Skeletal muscle tissue (tissue), 3 donors: ENCODE measurements at regions not wholly inside any gene's neighbourhood (a gene's known extent, or its start where the extent isn't known, plus 50 kb on each side); places are given as distances from the start of the nearest gene placed in this dataset.

ENCODE experiments used
- H3K27ac ChIP-seq: one replicate; pipeline ENCODE4 v1.7.0; 2013; ENCODE audit warnings: mild to moderate bottlenecking, low read depth, low read length, inconsistent platforms
- H3K27me3 ChIP-seq, 3 donors: one replicate each; pipeline ENCODE4 v1.7.0; 2013; ENCODE audit warnings: low read length in 3 of 3; ENCODE audit not compliant: control insufficient read depth in 3 of 3, insufficient read depth in 3 of 3
- H3K36me3 ChIP-seq, 3 donors: one replicate each; pipeline ENCODE4 v1.7.0; 2013; ENCODE audit warnings: low read length in 3 of 3; ENCODE audit not compliant: control insufficient read depth in 3 of 3, insufficient read depth in 3 of 3
- H3K4me1 ChIP-seq, 3 donors: one replicate each; pipeline ENCODE4 v1.7.0; 2013; ENCODE audit warnings: low read length in 3 of 3, mild to moderate bottlenecking in 3 of 3; ENCODE audit not compliant: control insufficient read depth in 3 of 3, insufficient read depth in 3 of 3
- H3K4me3 ChIP-seq, 3 donors: one replicate each; pipeline ENCODE4 v1.7.0; 2013; ENCODE audit warnings: low read length in 3 of 3
- H3K9ac ChIP-seq, 3 donors: one replicate each; pipeline ENCODE4 v1.7.0; 2013; ENCODE audit warnings: low read length in 3 of 3, mild to moderate bottlenecking in 3 of 3, moderate library complexity in 2 of 3, low read depth in 1 of 3
- H3K9me3 ChIP-seq, 3 donors: one replicate each; pipeline ENCODE4 v1.7.0; 2013; ENCODE audit warnings: low read length in 3 of 3; ENCODE audit not compliant: control insufficient read depth in 3 of 3
- donor health status: Osteomylitis.

DNA sequence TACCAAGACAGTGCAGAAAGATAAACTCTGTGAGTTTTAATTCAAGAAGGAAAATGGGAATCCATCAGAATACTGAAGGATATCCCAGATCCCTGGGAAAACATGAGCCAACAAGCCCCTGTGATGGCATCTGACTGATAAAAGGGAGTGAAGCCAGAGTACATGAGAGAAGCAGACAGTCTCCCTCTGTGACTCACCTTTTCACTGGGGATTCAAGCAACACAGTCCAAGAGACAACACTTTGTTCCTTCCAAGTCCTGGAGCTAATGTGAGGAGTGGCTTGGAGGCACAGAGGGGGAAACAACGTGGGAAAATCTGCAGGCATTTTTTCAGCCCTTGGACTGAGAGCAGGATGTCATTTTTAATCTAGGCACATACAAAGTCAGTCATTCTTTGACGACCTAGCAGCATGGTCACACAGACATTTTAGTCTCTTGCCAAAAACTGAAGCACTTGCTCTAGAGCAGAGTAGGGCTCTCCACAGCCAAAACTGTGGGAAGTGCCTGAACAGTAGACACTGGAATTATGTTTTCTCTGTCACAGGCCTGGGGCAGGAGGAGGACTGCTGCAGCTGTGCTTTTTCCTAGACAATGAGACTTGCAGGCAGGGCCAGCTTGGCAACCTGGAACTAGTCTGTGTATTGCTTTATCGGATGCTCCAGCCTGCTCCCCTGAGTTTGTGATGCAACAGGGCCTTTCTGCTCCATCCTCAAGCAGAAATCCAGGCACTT lies 465.0 kb upstream of the GJE1 start:
- Histone ChIP-seq H3K4me3 (no peak overlapping the region), H3K4me1 (no peaks in the 10 kb centered on the region), H3K9me3 (no peaks in the 10 kb centered on the region), H3K27ac (no peak overlapping the region), H3K27me3 (no peaks in the 10 kb centered on the region), H3K36me3 (no peaks in the 10 kb centered on the region), H3K9ac (no peak overlapping the region)

DNA sequence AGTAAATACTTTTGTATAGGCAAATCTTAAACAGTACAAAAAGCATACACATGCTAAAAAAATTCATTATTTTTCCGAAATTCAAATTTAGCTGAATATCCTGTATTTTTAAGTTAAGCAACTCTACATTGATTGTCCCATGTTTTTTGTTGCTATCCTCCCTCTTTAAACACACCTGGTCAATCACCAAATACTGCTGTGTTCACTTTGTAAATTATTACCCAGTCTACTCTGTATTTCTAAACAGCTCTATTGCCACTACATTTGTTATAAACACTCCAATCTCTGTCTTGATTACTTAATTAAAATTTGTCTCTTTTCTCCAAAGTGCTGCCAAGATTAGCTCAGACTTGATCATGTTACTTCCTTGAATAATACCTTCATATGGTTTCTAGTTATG lies 466.5 kb upstream of the GJE1 start:
- no peaks in the 10 kb centered on the region for H3K4me1 ChIP-seq
- H3K9ac ChIP-seq, result no peak overlapping the region
- H3K9me3 ChIP-seq, result no peaks in the 10 kb centered on the region
- H3K36me3 ChIP-seq, result no peaks in the 10 kb centered on the region
- no peak overlapping the region for H3K4me3 ChIP-seq
- no peak overlapping the region for H3K27ac ChIP-seq
- no peaks in the 10 kb centered on the region for H3K27me3 ChIP-seq

DNA sequence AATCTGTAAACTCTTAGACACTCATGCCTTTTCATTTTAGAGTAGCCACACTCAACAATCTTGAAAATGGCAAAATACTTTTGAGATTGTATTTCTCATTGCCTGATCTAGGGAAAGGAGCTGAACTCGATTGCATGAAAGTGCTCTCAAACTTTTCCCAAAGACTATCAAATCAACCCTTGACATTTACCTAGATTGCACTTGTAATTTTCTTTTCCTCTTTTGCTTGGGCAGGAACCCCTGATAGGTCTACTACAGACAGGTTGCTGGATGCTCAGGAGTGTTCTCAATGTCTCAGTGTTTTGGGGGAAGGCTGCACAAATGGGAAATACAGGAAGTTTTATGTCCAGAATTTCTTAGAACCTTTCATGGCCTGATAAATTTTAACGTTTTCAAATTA lies 468.0 kb upstream of the GJE1 start:
- no peak overlapping the region for H3K4me3 ChIP-seq
- no peaks in the 10 kb centered on the region for H3K27me3 ChIP-seq
- no peak overlapping the region for H3K9ac ChIP-seq
- H3K36me3 ChIP-seq, result no peaks in the 10 kb centered on the region
- H3K27ac ChIP-seq, result no peak overlapping the region
- no peaks in the 10 kb centered on the region for H3K4me1 ChIP-seq
- no peaks in the 10 kb centered on the region for H3K9me3 ChIP-seq

DNA sequence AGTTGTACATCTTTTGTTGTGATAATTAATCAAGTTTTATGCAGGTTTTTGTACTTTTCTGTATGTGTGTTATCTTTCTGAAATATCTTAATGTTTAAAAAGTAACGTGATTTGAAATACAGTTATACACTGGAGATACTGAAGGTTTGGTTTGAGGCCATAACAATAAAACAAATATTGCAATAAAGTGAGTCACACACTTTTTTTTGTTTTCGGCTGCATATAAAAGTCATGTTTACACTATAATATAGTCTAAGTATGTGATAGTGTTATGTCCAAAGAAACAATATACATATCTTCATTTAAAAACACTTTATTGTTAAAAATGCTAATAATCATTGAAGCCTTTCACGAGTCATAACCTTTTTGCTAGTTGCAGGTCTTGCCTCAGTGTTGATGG lies 473.1 kb upstream of the GJE1 start:
- Histone ChIP-seq H3K27ac (no peak overlapping the region), H3K9me3 (no peaks in the 10 kb centered on the region), H3K27me3 (no peaks in the 10 kb centered on the region), H3K4me3 (no peak overlapping the region), H3K36me3 (no peaks in the 10 kb centered on the region), H3K9ac (no peak overlapping the region), H3K4me1 (no peaks in the 10 kb centered on the region)

DNA sequence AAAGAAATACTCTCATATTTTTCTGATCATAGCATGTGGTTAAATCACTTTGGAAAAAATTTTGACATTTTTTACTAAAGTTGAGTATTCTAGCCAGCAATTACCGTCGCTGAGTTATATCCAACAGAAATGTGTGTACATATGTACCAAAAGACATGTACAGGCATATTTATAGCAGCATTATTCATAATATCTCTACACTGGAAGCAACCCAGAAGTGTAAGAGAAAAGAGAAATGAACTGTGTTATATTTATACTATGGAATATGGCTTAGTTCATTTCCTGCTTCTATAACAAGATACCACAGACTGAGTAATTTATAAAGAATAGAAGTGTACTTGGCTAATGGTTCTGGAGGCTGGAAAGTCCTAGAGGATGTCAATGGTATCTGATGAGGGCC lies 474.0 kb upstream of the GJE1 start:
- H3K27me3 ChIP-seq, result no peaks in the 10 kb centered on the region
- H3K27ac ChIP-seq, result no peak overlapping the region
- no peaks in the 10 kb centered on the region for H3K9me3 ChIP-seq
- H3K9ac ChIP-seq, result no peak overlapping the region
- H3K4me1 ChIP-seq, result no peaks in the 10 kb centered on the region
- no peak overlapping the region for H3K4me3 ChIP-seq
- no peaks in the 10 kb centered on the region for H3K36me3 ChIP-seq

DNA sequence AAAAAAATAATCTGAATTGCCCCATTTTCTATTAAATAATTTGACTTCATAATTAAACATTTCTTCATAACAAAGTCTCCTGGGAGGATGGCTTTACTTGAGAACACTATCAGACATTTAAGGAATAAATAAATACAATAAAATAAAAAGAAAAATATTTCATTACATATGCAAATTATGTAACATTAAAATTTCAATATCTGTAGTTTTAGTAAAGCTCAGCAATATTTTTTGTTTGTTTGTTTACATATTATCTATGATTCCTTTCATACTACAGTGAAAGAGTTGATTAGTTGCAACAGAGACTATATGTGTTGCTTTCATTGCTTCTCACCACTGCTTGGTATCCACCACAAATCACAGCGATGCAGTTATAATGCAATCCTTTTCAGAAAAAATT lies 474.9 kb upstream of the GJE1 start:
- H3K27ac ChIP-seq, result no peak overlapping the region

DNA sequence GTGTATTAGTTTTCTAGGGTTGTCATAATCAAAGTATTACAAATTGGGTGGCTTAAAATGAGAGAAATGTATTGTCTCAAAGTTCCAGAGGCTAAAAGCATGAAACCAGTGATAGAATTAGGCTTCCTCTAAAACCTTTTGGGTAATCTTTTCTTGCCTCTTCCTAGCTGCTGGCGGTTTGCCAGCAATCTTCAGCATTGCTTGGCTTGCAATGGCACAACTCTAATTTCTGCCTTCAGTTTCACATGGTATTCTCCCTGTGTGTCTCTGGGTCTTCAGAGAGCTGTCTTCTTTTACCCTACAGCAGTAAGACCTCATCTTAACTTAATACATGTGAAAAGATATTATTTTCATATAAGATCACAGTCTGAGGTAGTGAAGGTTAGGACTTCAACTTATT lies 479.1 kb upstream of the GJE1 start:
- Histone ChIP-seq H3K4me3 (no peak overlapping the region), H3K27me3 (no peaks in the 10 kb centered on the region), H3K36me3 (no peaks in the 10 kb centered on the region), H3K4me1 (no peaks in the 10 kb centered on the region), H3K27ac (no peak overlapping the region), H3K9ac (no peak overlapping the region), H3K9me3 (no peaks in the 10 kb centered on the region)

More for the DNA sequence above, 474.9 kb upstream of the GJE1 start:
- H3K9ac ChIP-seq, result no peak overlapping the region
- no peaks in the 10 kb centered on the region for H3K9me3 ChIP-seq
- H3K4me3 ChIP-seq, result no peak overlapping the region
- no peaks in the 10 kb centered on the region for H3K4me1 ChIP-seq
- H3K27me3 ChIP-seq, result no peaks in the 10 kb centered on the region
- no peaks in the 10 kb centered on the region for H3K36me3 ChIP-seq

DNA sequence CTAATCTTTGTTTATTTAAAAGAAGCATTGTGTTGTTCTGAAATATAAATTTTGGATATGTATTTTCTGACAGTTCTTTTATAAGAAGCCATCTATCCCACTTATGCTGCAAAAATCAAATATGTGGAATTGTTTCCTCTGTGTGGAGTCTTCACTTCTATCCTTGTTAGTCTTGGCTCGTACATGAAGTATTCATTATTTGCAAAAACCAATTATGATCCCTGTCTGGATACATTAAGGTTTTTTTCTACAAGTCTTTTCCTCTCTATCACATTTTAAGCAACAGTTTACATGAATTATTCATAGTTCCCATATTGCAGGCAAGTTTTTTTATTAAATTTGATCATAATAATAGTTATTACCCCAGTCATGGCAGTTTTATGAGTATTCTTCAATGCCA lies 490.8 kb upstream of the GJE1 start:
- Histone ChIP-seq H3K9ac (no peak overlapping the region), H3K4me3 (no peak overlapping the region), H3K36me3 (no peaks in the 10 kb centered on the region), H3K27me3 (no peaks in the 10 kb centered on the region), H3K9me3 (no peaks in the 10 kb centered on the region), H3K27ac (no peak overlapping the region), H3K4me1 (no peaks in the 10 kb centered on the region)

DNA sequence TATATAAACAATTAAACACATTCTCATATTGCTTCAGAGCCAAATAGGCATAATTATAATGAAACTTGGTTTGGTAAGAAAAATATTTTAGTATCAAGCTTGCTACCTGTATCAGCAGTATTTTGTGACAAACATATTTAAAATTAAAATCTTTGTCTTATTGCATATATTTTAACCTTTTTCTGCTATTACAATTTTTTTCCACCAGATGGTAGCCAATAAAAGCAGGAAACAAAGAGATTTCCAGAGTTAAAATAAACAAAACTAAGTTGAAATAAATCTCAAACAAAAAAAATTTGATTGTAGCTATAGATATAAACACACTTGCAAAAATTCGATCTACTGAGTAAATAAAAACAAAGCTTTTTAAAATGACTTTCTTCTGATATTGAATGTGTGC lies 491.3 kb upstream of the GJE1 start:
- H3K27me3 ChIP-seq, result no peaks in the 10 kb centered on the region
- H3K9me3 ChIP-seq, result no peaks in the 10 kb centered on the region
- H3K9ac ChIP-seq, result no peak overlapping the region
- H3K27ac ChIP-seq, result no peak overlapping the region
- H3K4me1 ChIP-seq, result no peaks in the 10 kb centered on the region
- no peak overlapping the region for H3K4me3 ChIP-seq
- H3K36me3 ChIP-seq, result no peaks in the 10 kb centered on the region

DNA sequence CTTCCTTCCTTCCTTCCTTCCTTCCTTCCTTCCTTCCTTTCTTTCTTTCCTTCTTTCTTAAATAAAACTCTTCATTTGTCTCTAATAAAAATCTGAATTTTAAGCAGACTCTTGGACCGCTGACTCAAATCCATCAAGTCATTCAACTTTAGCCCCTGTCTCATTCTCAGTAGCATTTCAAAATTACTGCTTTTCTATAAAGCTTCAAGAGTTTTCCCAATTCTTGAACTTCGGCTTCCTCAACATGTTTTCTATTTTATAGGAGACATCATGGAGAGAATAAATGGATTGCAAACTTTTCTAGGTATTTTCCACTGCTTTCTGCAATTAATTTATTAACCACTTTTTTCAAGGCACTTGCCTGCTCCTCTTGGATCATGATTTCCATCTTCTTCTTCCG lies 497.1 kb upstream of the GJE1 start:
- Histone ChIP-seq H3K9me3 (no peaks in the 10 kb centered on the region), H3K4me3 (no peak overlapping the region), H3K36me3 (no peaks in the 10 kb centered on the region), H3K27me3 (no peaks in the 10 kb centered on the region), H3K9ac (no peak overlapping the region), H3K27ac (no peak overlapping the region), H3K4me1 (no peaks in the 10 kb centered on the region)
